GM12878 (cell line): ENCODE measurements at regions not wholly inside any gene's neighbourhood (a gene's known extent, or its start where the extent isn't known, plus 50 kb on each side); places are given as distances from the start of the nearest gene placed in this dataset.

ENCODE experiments used
- ATAC-seq: fragments of 200-7000 bp; cut with Tn5 transposase; 3 replicates; pipeline ENCODE4 v1.9.1; 2020; ENCODE audit warnings: mild to moderate bottlenecking, moderate library complexity
- BruUV-seq: library from RNA; stranded (reverse); fragments of 400-500 nt; replicated peaks from 2 replicates; lab custom pipeline; 2021; lab: Mats Ljungman, UMichigan
- CTCF ChIA-PET: fragments of 300-600 bp; sonication (Branson Sonifier 250); formaldehyde crosslinking; extraction: SDS; loops from one replicate; lab custom pipeline; 2021; ENCODE audit warnings: inconsistent platforms; lab: Yijun Ruan, JAX
- POLR2A ChIA-PET: fragments of 350-600 bp; formaldehyde crosslinking; extraction: SDS; loops from one replicate; lab custom pipeline; 2021; ENCODE audit warnings: inconsistent platforms; lab: Charles Lee
- RAD21 ChIA-PET: fragments of 300-600 bp; sonication (Branson Sonifier 250); formaldehyde crosslinking; loops from one replicate; lab custom pipeline; 2023; ENCODE audit warnings: antibody characterized with exemption; ENCODE audit not compliant: unreplicated experiment; lab: Charles Lee
- SMC1A ChIA-PET: fragments of 300-600 bp; sonication (Branson Sonifier 250); formaldehyde crosslinking; loops from one replicate; lab custom pipeline; 2023; ENCODE audit not compliant: unreplicated experiment, uncharacterized antibody; lab: Charles Lee
- DNase-seq: peaks from one replicate; pipeline ENCODE4 v3.0.0-alpha.2; 2011; ENCODE audit warnings: low read depth, low spot score
- FAIRE-seq: peaks from 3 replicates; lab custom pipeline; 2011; peaks lifted over from hg19 to GRCh38; lab: Jason Lieb, UNC
- H2AFZ ChIP-seq: 2 replicates; pipeline ENCODE4 v1.6.0; 2011; ENCODE audit warnings: low read depth, low read length, control low read depth; ENCODE audit not compliant: control insufficient read depth
- H3K27ac ChIP-seq: 2 replicates; pipeline ENCODE4 v1.5.1; 2011; ENCODE audit warnings: control low read depth; ENCODE audit not compliant: control insufficient read depth, insufficient read depth
- H3K27me3 ChIP-seq, 2 experiments: replicated peaks in 1 of 2; 2 replicates each; pipeline versions ENCODE4 v1.6.0 to v1.6.1; 2011; ENCODE audit warnings: low read length in 1 of 2; ENCODE audit not compliant: control insufficient read depth in 2 of 2, insufficient read depth in 2 of 2
- H3K36me3 ChIP-seq, 2 experiments: 2 replicates each; pipeline ENCODE4 v1.5.1; 2011; ENCODE audit warnings: low read length in 1 of 2; ENCODE audit not compliant: control insufficient read depth in 2 of 2, insufficient read depth in 2 of 2
- H3K4me1 ChIP-seq: 2 replicates; pipeline ENCODE4 v1.6.1; 2011; ENCODE audit warnings: mild to moderate bottlenecking, low read length, moderate library complexity, mixed read lengths; ENCODE audit not compliant: control insufficient read depth, insufficient read depth
- H3K4me2 ChIP-seq: 2 replicates; pipeline ENCODE4 v1.6.0; 2011; ENCODE audit warnings: control low read depth; ENCODE audit not compliant: control insufficient read depth, insufficient read depth
- H3K4me3 ChIP-seq: fragments of 200-600 bp; sonication (generic); 2 replicates; pipeline ENCODE4 v1.5.1; 2016
- H3K79me2 ChIP-seq: 2 replicates; pipeline ENCODE4 v1.6.0; 2011; ENCODE audit warnings: low read length; ENCODE audit not compliant: control insufficient read depth, insufficient read depth
- H3K9ac ChIP-seq: 2 replicates; pipeline ENCODE4 v1.8.0; 2011; ENCODE audit warnings: low read length, control low read depth, mixed read lengths; ENCODE audit not compliant: control insufficient read depth, insufficient read depth
- H3K9me3 ChIP-seq: replicated peaks from 3 replicates; pipeline ENCODE4 v1.5.1; 2011; ENCODE audit warnings: mild to moderate bottlenecking, low read length; ENCODE audit not compliant: control insufficient read depth, insufficient read depth
- H4K20me1 ChIP-seq: 2 replicates; pipeline ENCODE4 v1.6.0; 2011; ENCODE audit not compliant: control insufficient read depth, insufficient read depth
- ATF7 ChIP-seq: fragments of 450-650 bp; IDR thresholded peaks from 2 replicates; pipeline ENCODE4 v1.6.1; 2016; ENCODE audit warnings: low read depth, mild to moderate bottlenecking
- DPF2 ChIP-seq: fragments of 450-650 bp; IDR thresholded peaks from 2 replicates; pipeline ENCODE4 v1.6.1; 2017; ENCODE audit warnings: mild to moderate bottlenecking
- EED ChIP-seq: sonication (generic); IDR thresholded peaks from 2 replicates; pipeline ENCODE4 v1.6.1; 2016; ENCODE audit warnings: antibody characterized with exemption, low read depth
- GATAD2B ChIP-seq: fragments of 450-650 bp; conservative IDR thresholded peaks from 2 replicates; pipeline ENCODE4 v1.6.1; 2017; ENCODE audit warnings: low read depth, mild to moderate bottlenecking, moderate library complexity
- IKZF1 ChIP-seq: fragments of 450-650 bp; conservative IDR thresholded peaks from 2 replicates; pipeline ENCODE4 v1.6.1; 2017; ENCODE audit warnings: antibody characterized with exemption, mild to moderate bottlenecking
- IKZF2 ChIP-seq, 2 experiments: fragments of 450-650 bp; IDR thresholded peaks; 2 replicates each; pipeline ENCODE4 v1.6.1; 2017; ENCODE audit warnings: mild to moderate bottlenecking in 2 of 2, moderate library complexity in 2 of 2
- MTA3 ChIP-seq: IDR thresholded peaks from 2 replicates; pipeline ENCODE4 v1.6.1; 2012; ENCODE audit warnings: low read length, inconsistent platforms, borderline replicate concordance
- RB1 ChIP-seq: fragments of 450-650 bp; formaldehyde crosslinking; IDR thresholded peaks from 2 replicates; pipeline ENCODE4 v1.6.1; 2017; ENCODE audit warnings: mild to moderate bottlenecking, borderline replicate concordance
- RELB ChIP-seq: fragments of 450-650 bp; IDR thresholded peaks from 2 replicates; pipeline ENCODE4 v1.6.1; 2017; ENCODE audit warnings: low read depth, mild to moderate bottlenecking, moderate library complexity
- WGBS: methylation state at CpG from one replicate; pipeline ENCODE4 v1.1.6; 2016; ENCODE audit warnings: low lambda C conversion rate; ENCODE audit not compliant: insufficient replicate concordance, insufficient coverage; ENCODE audit errors: missing lambda C conversion rate; 5-methylcytosine and 5-hydroxymethylcytosine counted together
- in situ Hi-C: fragments of 300-500 bp; cut with MboI; formaldehyde crosslinking; loops from 9 replicates; pipeline ENCODE4 v1.14.3; 2018; ENCODE audit warnings: mixed read lengths
- intact Hi-C: fragments of 100-400 bp; cut with micrococcal nuclease; formaldehyde crosslinking; loops from one replicate; pipeline ENCODE4 v1.14.2; 2022; ENCODE audit not compliant: unreplicated experiment
- TF ChIP-seq, protein P1 (sequence below): fragments of 450-650 bp; IDR thresholded peaks from 2 replicates; pipeline ENCODE4 v1.6.1; 2017; ENCODE audit warnings: mild to moderate bottlenecking, moderate library complexity

DNA sequence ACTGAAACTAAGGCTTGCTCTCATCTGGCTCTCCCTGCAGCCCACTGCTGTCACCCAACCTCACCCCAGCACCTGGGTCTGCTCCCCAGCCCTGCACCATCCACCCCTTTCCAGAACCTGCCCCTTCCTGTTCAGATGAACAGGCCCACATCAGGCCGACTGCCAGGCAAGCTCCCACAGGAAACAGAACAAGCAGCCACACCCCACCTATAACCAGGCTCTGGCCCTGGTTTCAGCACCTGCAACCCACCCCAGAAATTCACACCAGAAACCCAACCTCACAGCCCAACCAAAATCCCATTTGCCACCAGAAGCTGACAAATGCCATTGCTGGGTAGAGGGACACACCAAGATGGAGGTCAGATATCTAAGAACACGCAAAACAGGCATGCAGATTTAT is 159.2 kb upstream of the ID2 start:
- Histone ChIP-seq H3K9ac (no peak overlapping the region), H3K79me2 (no peaks in the 10 kb centered on the region), H3K27me3 (no peaks in the 10 kb centered on the region), H3K4me3 (no peak overlapping the region), H3K36me3 (no peaks in the 10 kb centered on the region), H3K27ac (0 out of 2 replicates have a peak overlapping the region, but pooled peaks have one; percentile 7), H3K4me2 (peak overlapping the region; percentile 23; the same call in 1 of the 2 replicates), H3K4me1 (peaks cover 79% of the 10 kb centered on the region), H2AFZ (no peak overlapping the region), H3K9me3 (no peaks in the 10 kb centered on the region), H4K20me1 (no peaks in the 10 kb centered on the region)
- RAD21 ChIA-PET: interaction anchor here (1.0 to 17.7 kb wide), 13 partner anchors 18 to 828 kb away, joined by 3 to 322 read pairs (median 28); partner anchors contain the start of gene ID2
- TF ChIP-seq GATAD2B (0 out of 2 replicates have a peak, but pooled peaks have one; percentile 38), MTA3 (no peak), EED (peak; percentile 45), RELB (no peak), ATF7 (no peak), IKZF1 (peak; percentile 59), RB1 (no peak), IKZF2 (IDR thresholded peaks at IDR 0.05) (0 out of 4 replicates have a peak, but pooled peaks of 1 of the 2 experiments have one; percentile 17), DPF2 (0 out of 2 replicates have a peak, but pooled peaks have one; percentile 37)
- TF ChIP-seq, protein P1, sequence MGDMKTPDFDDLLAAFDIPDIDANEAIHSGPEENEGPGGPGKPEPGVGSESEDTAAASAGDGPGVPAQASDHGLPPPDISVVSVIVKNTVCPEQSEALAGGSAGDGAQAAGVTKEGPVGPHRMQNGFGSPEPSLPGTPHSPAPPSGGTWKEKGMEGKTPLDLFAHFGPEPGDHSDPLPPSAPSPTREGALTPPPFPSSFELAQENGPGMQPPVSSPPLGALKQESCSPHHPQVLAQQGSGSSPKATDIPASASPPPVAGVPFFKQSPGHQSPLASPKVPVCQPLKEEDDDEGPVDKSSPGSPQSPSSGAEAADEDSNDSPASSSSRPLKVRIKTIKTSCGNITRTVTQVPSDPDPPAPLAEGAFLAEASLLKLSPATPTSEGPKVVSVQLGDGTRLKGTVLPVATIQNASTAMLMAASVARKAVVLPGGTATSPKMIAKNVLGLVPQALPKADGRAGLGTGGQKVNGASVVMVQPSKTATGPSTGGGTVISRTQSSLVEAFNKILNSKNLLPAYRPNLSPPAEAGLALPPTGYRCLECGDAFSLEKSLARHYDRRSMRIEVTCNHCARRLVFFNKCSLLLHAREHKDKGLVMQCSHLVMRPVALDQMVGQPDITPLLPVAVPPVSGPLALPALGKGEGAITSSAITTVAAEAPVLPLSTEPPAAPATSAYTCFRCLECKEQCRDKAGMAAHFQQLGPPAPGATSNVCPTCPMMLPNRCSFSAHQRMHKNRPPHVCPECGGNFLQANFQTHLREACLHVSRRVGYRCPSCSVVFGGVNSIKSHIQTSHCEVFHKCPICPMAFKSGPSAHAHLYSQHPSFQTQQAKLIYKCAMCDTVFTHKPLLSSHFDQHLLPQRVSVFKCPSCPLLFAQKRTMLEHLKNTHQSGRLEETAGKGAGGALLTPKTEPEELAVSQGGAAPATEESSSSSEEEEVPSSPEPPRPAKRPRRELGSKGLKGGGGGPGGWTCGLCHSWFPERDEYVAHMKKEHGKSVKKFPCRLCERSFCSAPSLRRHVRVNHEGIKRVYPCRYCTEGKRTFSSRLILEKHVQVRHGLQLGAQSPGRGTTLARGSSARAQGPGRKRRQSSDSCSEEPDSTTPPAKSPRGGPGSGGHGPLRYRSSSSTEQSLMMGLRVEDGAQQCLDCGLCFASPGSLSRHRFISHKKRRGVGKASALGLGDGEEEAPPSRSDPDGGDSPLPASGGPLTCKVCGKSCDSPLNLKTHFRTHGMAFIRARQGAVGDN: peak; percentile 29; the same call in 1 of the 2 replicates
- no TSS peak for BruUV-seq
- WGBS: 50% methylated on average over 2 of the region's 2 CpGs
- intact Hi-C loops (no loop called here), in situ Hi-C loops (no loop called here)
- CTCF ChIA-PET: interaction anchor here (1.4 to 8.4 kb wide), 8 partner anchors 15 to 1095 kb away, joined by 6 to 64 read pairs (median 12); partner anchors contain the start of gene ID2
- FAIRE-seq: no peak
- DNase-seq: no peak
- SMC1A ChIA-PET: interaction anchor here (0.6 to 17.9 kb wide), 25 partner anchors 11 to 1094 kb away, joined by 3 to 284 read pairs (median 7); partner anchors contain the start of gene ID2
- POLR2A ChIA-PET: interaction anchor here (0.5 to 11.0 kb wide), 8 partner anchors 15 to 1001 kb away, joined by 3 to 98 read pairs (median 6); partner anchors contain the start of gene ID2
- ATAC-seq: no peak
